ENCODE measurements at regions not wholly inside any gene's neighbourhood (a gene's known extent, or its start where the extent isn't known, plus 50 kb on each side); places are given as distances from the start of the nearest gene placed in this dataset.

DNA sequence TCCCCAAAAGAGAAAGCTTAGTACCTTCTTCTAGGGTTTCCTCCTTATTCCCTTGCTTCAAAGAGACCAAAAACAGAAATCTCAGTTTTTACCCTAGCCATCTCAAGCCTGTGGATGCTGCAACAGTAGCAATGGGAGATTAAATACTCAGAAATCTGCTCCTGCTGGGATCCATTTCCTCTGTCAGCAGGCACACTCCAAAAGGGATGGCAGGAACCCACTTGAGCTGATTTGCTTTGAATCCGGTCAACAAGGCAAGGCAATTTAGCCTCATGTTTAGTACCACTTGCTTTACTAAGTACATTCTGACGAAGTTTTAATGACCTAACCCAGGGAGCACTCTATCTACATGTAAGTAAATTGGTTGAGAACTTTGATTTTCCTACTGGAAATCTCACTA, 590.0 kb upstream of the ADAMTS9 start:
- TF ChIP-seq POLR2AphosphoS5 (IDR thresholded peaks at IDR 0.05; ENCODE audit: low read depth, low read length), result no peak
- TF ChIP-seq, protein P1, sequence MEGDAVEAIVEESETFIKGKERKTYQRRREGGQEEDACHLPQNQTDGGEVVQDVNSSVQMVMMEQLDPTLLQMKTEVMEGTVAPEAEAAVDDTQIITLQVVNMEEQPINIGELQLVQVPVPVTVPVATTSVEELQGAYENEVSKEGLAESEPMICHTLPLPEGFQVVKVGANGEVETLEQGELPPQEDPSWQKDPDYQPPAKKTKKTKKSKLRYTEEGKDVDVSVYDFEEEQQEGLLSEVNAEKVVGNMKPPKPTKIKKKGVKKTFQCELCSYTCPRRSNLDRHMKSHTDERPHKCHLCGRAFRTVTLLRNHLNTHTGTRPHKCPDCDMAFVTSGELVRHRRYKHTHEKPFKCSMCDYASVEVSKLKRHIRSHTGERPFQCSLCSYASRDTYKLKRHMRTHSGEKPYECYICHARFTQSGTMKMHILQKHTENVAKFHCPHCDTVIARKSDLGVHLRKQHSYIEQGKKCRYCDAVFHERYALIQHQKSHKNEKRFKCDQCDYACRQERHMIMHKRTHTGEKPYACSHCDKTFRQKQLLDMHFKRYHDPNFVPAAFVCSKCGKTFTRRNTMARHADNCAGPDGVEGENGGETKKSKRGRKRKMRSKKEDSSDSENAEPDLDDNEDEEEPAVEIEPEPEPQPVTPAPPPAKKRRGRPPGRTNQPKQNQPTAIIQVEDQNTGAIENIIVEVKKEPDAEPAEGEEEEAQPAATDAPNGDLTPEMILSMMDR (IDR thresholded peaks at IDR 0.05 in 2 of 3, conservative IDR thresholded peaks at IDR 0.05 in 1 of 3; ENCODE audit: borderline replicate concordance in 1 of 3, insufficient read depth in 1 of 3, low read depth in 2 of 3, low read length in 2 of 3), result no peak
- no peak for TF ChIP-seq POLR2A (IDR thresholded peaks at IDR 0.05; ENCODE audit: borderline replicate concordance, extremely low read depth, insufficient read depth, insufficient read length)
- no peak for TF ChIP-seq EZH2 (IDR thresholded peaks at IDR 0.05)
